Smooth muscle cell (in vitro differentiated cells): ENCODE measurements at regions not wholly inside any gene's neighbourhood (a gene's known extent, or its start where the extent isn't known, plus 50 kb on each side); places are given as distances from the start of the nearest gene placed in this dataset. TPM values are rescaled to one million over a fixed set of nuclear protein-coding genes. Genes with fewer than 3 reads are reported as not detected.

Experiments used
- DNase-seq: peaks from one replicate; lab custom pipeline; 2025; ENCODE audit not compliant: unreplicated experiment; lab: John Stamatoyannopoulos, UW
- H2AFZ ChIP-seq: fragments of 200-600 bp; sonication (generic); 2 replicates; pipeline ENCODE4 v1.6.0; 2016; ENCODE audit warnings: antibody characterized with exemption, low read depth, mild to moderate bottlenecking
- H3F3A ChIP-seq: fragments of 200-600 bp; sonication (generic); 2 replicates; pipeline ENCODE4 v1.6.0; 2017; ENCODE audit warnings: antibody characterized with exemption, low read depth
- H3K27ac ChIP-seq: fragments of 200-600 bp; sonication (generic); 2 replicates; pipeline ENCODE4 v1.5.1; 2016; ENCODE audit warnings: low read depth, mild to moderate bottlenecking
- H3K27me3 ChIP-seq: fragments of 200-600 bp; sonication (generic); 2 replicates; pipeline ENCODE4 v1.6.1; 2016; ENCODE audit warnings: low read depth, mild to moderate bottlenecking
- H3K36me3 ChIP-seq: fragments of 200-600 bp; sonication (generic); 2 replicates; pipeline ENCODE4 v1.5.1; 2016; ENCODE audit warnings: low read depth
- H3K4me1 ChIP-seq: fragments of 200-600 bp; sonication (generic); 2 replicates; pipeline ENCODE4 v1.5.1; 2016; ENCODE audit warnings: low read depth
- H3K4me2 ChIP-seq: fragments of 200-600 bp; sonication (generic); 2 replicates; pipeline ENCODE4 v1.6.0; 2016; ENCODE audit warnings: mild to moderate bottlenecking
- H3K4me3 ChIP-seq: fragments of 200-600 bp; sonication (generic); 2 replicates; pipeline ENCODE4 v1.5.1; 2016; ENCODE audit warnings: mild to moderate bottlenecking
- H3K79me2 ChIP-seq: fragments of 200-600 bp; sonication (generic); 2 replicates; pipeline ENCODE4 v1.6.0; 2016; ENCODE audit warnings: low read depth, mild to moderate bottlenecking
- H3K9ac ChIP-seq: fragments of 200-600 bp; sonication (generic); 2 replicates; pipeline ENCODE4 v1.6.0; 2016; ENCODE audit warnings: low read depth
- H3K9me3 ChIP-seq: fragments of 200-600 bp; sonication (generic); replicated peaks from 2 replicates; pipeline ENCODE4 v1.5.1; 2016; ENCODE audit warnings: low read depth
- H4K20me1 ChIP-seq: fragments of 200-600 bp; sonication (generic); 2 replicates; pipeline ENCODE4 v1.6.0; 2016; ENCODE audit warnings: low read depth
- CTCF ChIP-seq: fragments of 200-600 bp; sonication (generic); IDR thresholded peaks from 2 replicates; pipeline ENCODE4 v1.5.1; 2017; ENCODE audit warnings: borderline replicate concordance, mild to moderate bottlenecking, antibody characterized with exemption; ENCODE audit not compliant: insufficient read depth, poor library complexity, severe bottlenecking
- WGBS: methylation state at CpG from one replicate; pipeline ENCODE4 v1.1.7; 2016; ENCODE audit warnings: low lambda C conversion rate; 5-methylcytosine and 5-hydroxymethylcytosine counted together
- small RNA-seq: library from RNA; depleted of rRNA; stranded (forward); fragments of <200 nt; gene quantifications from one replicate; pipeline ENCODE3, GENCODE V24; 2014

- DNase-seq: no peak
- Histone ChIP-seq H3K4me1 (peaks cover 9% of the 10 kb centered on the region), H3F3A (peaks cover 3% of the 10 kb centered on the region), H2AFZ (no peak overlapping the region), H3K4me3 (no peak overlapping the region), H3K27ac (no peak overlapping the region), H3K79me2 (no peaks in the 10 kb centered on the region), H3K9ac (no peak overlapping the region), H3K36me3 (no peaks in the 10 kb centered on the region), H3K4me2 (no peak overlapping the region), H4K20me1 (no peaks in the 10 kb centered on the region), H3K9me3 (no peaks in the 10 kb centered on the region), H3K27me3 (no peaks in the 10 kb centered on the region)
- no peak for TF ChIP-seq CTCF
- WGBS: 87% methylated on average over 2 of the region's 2 CpGs
Observed at GRCh38 chr9:107226421-107226820, 56.7 kb upstream of the RAD23B start.

GRCh38 chr9:107227774-107228173 is 55.3 kb upstream of the RAD23B start:
- no peak for DNase-seq
- H2AFZ ChIP-seq: no peak overlapping the region
- no peaks in the 10 kb centered on the region for H4K20me1 ChIP-seq

GRCh38 chr9:107228496-107229039 is 54.5 kb upstream of the RAD23B start:
- no peaks in the 10 kb centered on the region for H3K36me3 ChIP-seq
- H2AFZ ChIP-seq: no peak overlapping the region
- DNase-seq: no peak
- H3K27ac ChIP-seq: no peak overlapping the region
- no peaks in the 10 kb centered on the region for H3K4me1 ChIP-seq
- no peaks in the 10 kb centered on the region for H3K9me3 ChIP-seq
- no peaks in the 10 kb centered on the region for H4K20me1 ChIP-seq
- no peak overlapping the region for H3K4me3 ChIP-seq
- no peak overlapping the region for H3K4me2 ChIP-seq
- no peaks in the 10 kb centered on the region for H3K79me2 ChIP-seq
- TF ChIP-seq CTCF: no peak
- WGBS: 65% methylated on average over 6 of the region's 6 CpGs
- no peaks in the 10 kb centered on the region for H3K27me3 ChIP-seq
- no peak overlapping the region for H3K9ac ChIP-seq
- no peaks in the 10 kb centered on the region for H3F3A ChIP-seq

More at GRCh38 chr9:107227774-107228173, 55.3 kb upstream of the RAD23B start:
- Histone ChIP-seq H3K4me3 (no peak overlapping the region), H3K27me3 (no peaks in the 10 kb centered on the region), H3K4me2 (no peak overlapping the region), H3F3A (no peaks in the 10 kb centered on the region), H3K27ac (no peak overlapping the region), H3K36me3 (no peaks in the 10 kb centered on the region), H3K4me1 (no peaks in the 10 kb centered on the region), H3K9me3 (no peaks in the 10 kb centered on the region), H3K79me2 (no peaks in the 10 kb centered on the region), H3K9ac (no peak overlapping the region)
- TF ChIP-seq CTCF: no peak
- WGBS: 88% methylated on average over 3 of the region's 3 CpGs

GRCh38 chr9:107229241-107229741 is 53.8 kb upstream of the RAD23B start:
- no peak for DNase-seq
- Histone ChIP-seq H3K27me3 (no peaks in the 10 kb centered on the region), H3F3A (no peaks in the 10 kb centered on the region), H3K4me2 (no peak overlapping the region), H3K27ac (no peak overlapping the region), H3K4me1 (no peaks in the 10 kb centered on the region), H3K36me3 (no peaks in the 10 kb centered on the region), H3K9ac (no peak overlapping the region), H4K20me1 (no peaks in the 10 kb centered on the region), H3K79me2 (no peaks in the 10 kb centered on the region), H3K9me3 (no peaks in the 10 kb centered on the region), H3K4me3 (no peak overlapping the region), H2AFZ (no peak overlapping the region)
- TF ChIP-seq CTCF: no peak
- WGBS: 90% methylated on average over 4 of the region's 4 CpGs

Small RNAs in the stretch of these regions (small RNA-seq; reads per million reads assigned to genes)
- not detected for gene AL807761.1
